ENCODE measurements at regions not wholly inside any gene's neighbourhood (a gene's known extent, or its start where the extent isn't known, plus 50 kb on each side); places are given as distances from the start of the nearest gene placed in this dataset.

GRCh38 chr2:64777841-64778240, 124.1 kb upstream of the SERTAD2 start (continued):
- TF ChIP-seq CHD7 (IDR thresholded peaks at IDR 0.05; ENCODE audit: insufficient replicate concordance, low read length), result no peak

All from H1 (cell line).